HG02610 (cell line): ENCODE measurements at regions not wholly inside any gene's neighbourhood (a gene's known extent, or its start where the extent isn't known, plus 50 kb on each side); places are given as distances from the start of the nearest gene placed in this dataset.
"Not testable (repeated sequence)": the region's sequence is repeated elsewhere in the genome, so short reads cannot be mapped to it uniquely, and the experiment has no call there.

Source experiments
- ATAC-seq: cut with Tn5 transposase; IDR thresholded peaks from one replicate; pipeline ENCODE4 v1.9.1; 2021; ENCODE audit warnings: mild to moderate bottlenecking, moderate library complexity; ENCODE audit not compliant: unreplicated experiment

GRCh38 chr2:194491409-194492115 lies 1165.5 kb upstream of the SLC39A10 start:
- ATAC-seq = no peak

GRCh38 chr2:194486326-194486725 lies 1170.7 kb upstream of the SLC39A10 start:
- no peak for ATAC-seq

GRCh38 chr2:194483041-194483440 lies 1174.0 kb upstream of the SLC39A10 start:
- ATAC-seq = no peak

GRCh38 chr2:194465641-194466040 lies 1191.4 kb upstream of the SLC39A10 start:
- ATAC-seq = no peak

DNA sequence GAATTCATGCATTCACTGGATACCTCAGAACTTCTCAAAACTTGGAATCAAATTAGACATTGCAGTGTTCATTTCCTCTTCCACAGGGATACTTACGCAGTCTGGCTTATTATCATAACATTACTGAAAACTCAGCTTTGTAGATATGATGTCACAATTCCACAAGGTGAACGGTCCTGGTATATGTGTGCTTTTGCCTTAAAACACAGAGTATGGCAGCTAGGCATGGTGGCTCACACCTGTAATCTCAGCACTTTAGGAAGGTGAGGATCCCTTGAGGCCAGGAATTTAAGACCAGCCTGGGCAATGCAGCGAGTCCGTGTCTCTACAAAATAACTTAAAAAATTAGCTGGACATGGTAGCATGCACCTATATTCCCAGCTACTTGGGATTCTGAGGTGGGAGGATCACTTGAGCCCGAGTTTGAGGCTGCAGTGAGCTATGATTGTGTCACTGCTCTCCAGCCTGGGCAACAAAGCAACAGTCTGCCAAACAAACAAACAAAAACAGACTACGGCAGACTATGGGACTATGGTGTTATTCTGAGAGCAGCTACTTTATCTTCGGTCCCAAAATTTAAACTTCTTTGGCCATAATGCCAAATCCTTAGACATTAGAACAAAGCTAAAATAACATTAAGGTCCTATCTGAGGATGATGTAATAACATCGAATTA lies 1191.9 kb upstream of the SLC39A10 start:
- no peak for ATAC-seq

- not testable (repeated sequence) for ATAC-seq
Measured at GRCh38 chr2:194462883-194463282, 1194.1 kb upstream of the SLC39A10 start.

- ATAC-seq = no peak
Measured at GRCh38 chr2:194455358-194455757, 1201.7 kb upstream of the SLC39A10 start.

GRCh38 chr2:194452504-194452903 lies 1204.5 kb upstream of the SLC39A10 start:
- ATAC-seq = no peak

GRCh38 chr2:194445226-194445625 lies 1211.8 kb upstream of the SLC39A10 start:
- no peak for ATAC-seq

GRCh38 chr2:194443926-194444325 lies 1213.1 kb upstream of the SLC39A10 start:
- no peak for ATAC-seq

- ATAC-seq = no peak
Measured at GRCh38 chr2:194424683-194425209, 1232.3 kb upstream of the SLC39A10 start.

DNA sequence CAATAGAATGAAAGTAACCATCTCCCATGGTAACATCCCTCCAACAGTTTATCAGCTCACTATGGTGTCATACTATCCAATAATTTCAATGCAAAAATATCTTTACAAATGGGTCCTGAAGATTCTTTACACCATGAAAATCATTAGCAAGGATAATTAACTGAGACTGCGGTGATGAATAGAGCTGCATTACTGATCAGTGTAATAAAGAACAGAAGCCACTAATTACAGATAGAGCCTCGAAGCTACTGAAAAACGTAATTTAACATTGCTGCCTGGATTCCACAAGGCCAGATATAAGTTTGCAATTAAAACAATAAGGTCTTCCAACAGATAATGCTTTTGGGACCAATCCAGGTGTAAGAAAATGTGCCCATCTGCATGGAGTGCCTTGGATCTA lies 1245.8 kb upstream of the SLC39A10 start:
- ATAC-seq = no peak

DNA sequence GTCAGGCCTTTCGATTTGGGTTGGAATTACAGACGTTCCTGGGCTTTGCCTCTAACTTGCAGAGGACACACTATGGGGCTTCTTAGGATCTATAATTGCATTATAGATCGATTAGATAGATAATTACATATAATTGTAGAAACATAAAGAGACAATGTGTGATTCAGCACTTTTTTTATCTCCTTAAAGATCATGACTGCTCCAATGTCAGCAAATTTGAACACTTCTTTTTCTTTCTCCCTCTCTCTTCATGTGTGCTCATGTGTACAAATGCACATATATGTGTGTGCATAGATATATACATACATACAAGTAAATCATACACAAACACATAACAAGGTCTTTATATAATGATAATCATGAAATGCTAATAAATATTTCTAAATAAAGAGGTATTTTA lies 1261.2 kb upstream of the SLC39A10 start:
- no peak for ATAC-seq

- ATAC-seq = no peak
Measured at GRCh38 chr2:194385376-194385775, 1271.7 kb upstream of the SLC39A10 start.

DNA sequence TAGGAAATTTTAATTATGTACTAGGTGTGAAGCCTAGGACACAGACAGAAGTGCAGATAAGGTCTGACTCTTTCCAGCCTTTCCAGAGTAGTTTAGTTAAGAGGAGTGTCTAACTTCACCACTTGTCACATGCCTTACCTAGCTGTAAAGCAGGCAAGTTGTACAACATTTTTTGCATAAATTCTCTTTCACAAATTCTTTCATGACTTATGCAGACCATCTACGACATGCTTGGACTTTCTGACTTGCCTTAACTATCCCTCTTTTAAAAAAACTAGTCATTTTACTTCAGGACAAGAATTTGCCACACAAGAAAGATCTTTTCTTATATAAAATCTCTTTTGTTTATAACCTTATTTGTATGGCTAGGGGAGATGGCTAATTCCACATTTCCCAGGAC lies 1273.6 kb upstream of the SLC39A10 start:
- ATAC-seq = no peak

- ATAC-seq = no peak
Measured at GRCh38 chr2:194382221-194382620, 1274.8 kb upstream of the SLC39A10 start.

DNA sequence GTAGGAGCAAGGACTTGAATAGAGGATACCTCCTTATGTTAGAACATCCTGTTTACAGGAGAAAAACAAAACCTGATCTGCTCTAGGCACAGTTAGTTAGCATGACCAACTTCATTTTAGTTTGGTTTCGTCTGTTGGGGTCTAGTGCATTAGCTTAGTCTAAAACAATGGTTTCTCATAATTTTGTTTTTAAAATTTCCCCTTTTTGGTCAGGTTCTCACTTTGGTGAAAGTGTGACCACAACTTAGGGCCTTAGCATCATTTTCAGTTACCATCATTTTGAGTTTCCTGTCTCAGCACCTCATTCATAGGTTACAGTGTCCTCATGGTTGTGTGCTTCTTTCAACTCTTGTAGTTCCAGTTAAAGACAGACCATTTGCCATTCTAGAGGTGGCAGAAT lies 1277.0 kb upstream of the SLC39A10 start:
- peak; percentile 76 for ATAC-seq

GRCh38 chr2:194367390-194367789 lies 1289.6 kb upstream of the SLC39A10 start:
- not testable (repeated sequence) for ATAC-seq

DNA sequence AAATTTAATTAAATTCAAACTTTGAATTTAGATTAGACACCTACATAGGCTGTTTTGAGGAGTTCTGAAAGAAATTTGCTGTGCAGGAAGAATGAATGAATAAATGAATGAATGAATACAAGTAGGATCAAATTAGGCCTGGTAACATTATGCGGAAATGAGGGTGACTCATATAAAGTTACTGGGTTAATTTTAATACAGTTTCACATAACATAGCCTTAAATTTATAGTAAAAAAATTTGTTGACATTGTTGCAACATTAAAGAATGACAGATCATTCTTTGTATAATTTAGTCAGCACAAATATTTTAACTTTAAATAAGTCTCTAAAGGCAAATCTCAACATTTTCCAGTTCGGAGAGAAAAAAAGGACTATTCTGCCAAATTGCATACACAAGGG lies 1293.1 kb upstream of the SLC39A10 start:
- no peak for ATAC-seq

GRCh38 chr2:194363295-194363694 lies 1293.7 kb upstream of the SLC39A10 start:
- no peak for ATAC-seq

DNA sequence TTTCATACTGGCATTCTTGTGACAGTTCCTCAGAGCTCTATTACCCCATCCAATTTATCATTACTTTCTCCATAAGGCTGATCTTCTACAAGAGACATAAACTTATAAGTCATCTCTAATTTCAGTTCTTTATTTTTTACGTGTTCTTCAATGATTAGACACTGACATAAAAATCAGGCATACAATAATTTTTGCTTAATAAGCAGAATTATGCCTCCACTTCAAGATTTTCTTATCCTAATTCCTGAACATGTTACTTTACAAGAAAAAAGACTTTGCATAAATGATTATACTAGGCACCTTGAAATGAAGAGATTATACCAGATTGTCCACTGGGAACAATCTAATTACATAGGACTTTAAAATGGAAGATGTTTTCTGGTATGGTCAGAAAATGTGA lies 1304.5 kb upstream of the SLC39A10 start:
- ATAC-seq = no peak

DNA sequence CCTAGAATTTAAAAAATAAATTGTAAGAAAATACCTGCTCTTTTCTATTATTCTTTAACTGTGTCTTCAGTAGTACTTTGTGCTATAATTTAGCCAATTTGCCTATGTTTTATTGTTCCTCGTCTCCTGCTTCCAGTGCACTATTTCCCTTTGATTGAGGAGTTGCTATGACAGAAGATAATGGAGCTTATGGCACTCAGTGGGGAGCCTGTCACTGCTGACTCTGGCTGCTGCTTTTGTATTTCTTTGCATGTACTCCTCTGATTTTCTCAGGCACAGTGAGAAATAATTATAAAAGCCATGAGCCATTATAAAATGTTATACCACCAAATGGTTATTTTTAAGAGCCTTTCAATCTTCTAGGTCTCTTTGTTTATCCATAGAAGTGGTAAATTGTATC lies 1310.8 kb upstream of the SLC39A10 start:
- ATAC-seq = no peak
